H1 (cell line): ENCODE measurements at regions not wholly inside any gene's neighbourhood (a gene's known extent, or its start where the extent isn't known, plus 50 kb on each side); places are given as distances from the start of the nearest gene placed in this dataset.
"Not testable (repeated sequence)": the region's sequence is repeated elsewhere in the genome, so short reads cannot be mapped to it uniquely, and the experiment has no call there.

ENCODE experiments used
- BRCA1 ChIP-seq: IDR thresholded peaks from 2 replicates; pipeline ENCODE4 v1.6.1; 2012; ENCODE audit warnings: low read depth, low read length, improper control_type of control experiment
- POLR2A ChIP-seq, 2 experiments: IDR thresholded peaks; 1 replicate in 1 of 2; 2 replicates in 1 of 2; pipeline ENCODE4 v1.6.1; 2011; ENCODE audit warnings: low read depth in 2 of 2, low read length in 2 of 2, mild to moderate bottlenecking in 2 of 2; ENCODE audit errors: control extremely low read depth in 1 of 2
- POLR2AphosphoS5 ChIP-seq: IDR thresholded peaks from 2 replicates; pipeline ENCODE4 v1.6.1; 2011; ENCODE audit warnings: low read depth, low read length
- TEAD4 ChIP-seq: IDR thresholded peaks from 2 replicates; pipeline ENCODE4 v1.6.1; 2012; ENCODE audit warnings: low read depth, low read length, inconsistent platforms, mixed read lengths
- TF ChIP-seq, protein P1 (sequence below), 3 experiments: IDR thresholded peaks; 1 replicate in 2 of 3; 2 replicates in 1 of 3; pipeline versions ENCODE4 v1.5.1 to v1.6.1; 2011; ENCODE audit warnings: low read length in 3 of 3, mild to moderate bottlenecking in 3 of 3, inconsistent platforms in 2 of 3, low read depth in 1 of 3, moderate library complexity in 1 of 3; ENCODE audit not compliant: insufficient read depth in 1 of 3; ENCODE audit errors: control extremely low read depth in 1 of 3

DNA sequence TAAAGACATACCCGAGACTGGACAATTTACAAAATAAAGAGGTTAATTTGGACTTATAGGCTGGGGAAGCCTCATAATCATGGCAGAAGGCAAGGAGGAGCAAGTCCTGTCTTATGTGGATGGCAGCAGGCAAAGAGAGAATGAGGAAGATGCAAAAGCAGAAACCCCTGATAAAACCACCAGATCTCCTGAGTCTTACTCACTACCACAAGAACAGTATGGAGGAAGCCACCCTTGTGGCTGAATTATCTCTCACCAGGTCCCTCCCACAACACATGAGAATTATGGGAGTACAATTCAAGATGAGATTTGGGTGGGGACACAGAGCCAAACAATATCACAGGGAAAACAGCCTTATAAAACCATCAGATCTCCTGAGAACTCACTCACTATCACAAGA, 61.6 kb upstream of the DCLK2 start:
- TF ChIP-seq BRCA1; TEAD4; POLR2AphosphoS5; POLR2A (IDR thresholded peaks at IDR 0.05; ENCODE audit: control extremely low read depth in 1 of 2, low read depth in 2 of 2, low read length in 2 of 2): not testable (repeated sequence)
- TF ChIP-seq, protein P1, sequence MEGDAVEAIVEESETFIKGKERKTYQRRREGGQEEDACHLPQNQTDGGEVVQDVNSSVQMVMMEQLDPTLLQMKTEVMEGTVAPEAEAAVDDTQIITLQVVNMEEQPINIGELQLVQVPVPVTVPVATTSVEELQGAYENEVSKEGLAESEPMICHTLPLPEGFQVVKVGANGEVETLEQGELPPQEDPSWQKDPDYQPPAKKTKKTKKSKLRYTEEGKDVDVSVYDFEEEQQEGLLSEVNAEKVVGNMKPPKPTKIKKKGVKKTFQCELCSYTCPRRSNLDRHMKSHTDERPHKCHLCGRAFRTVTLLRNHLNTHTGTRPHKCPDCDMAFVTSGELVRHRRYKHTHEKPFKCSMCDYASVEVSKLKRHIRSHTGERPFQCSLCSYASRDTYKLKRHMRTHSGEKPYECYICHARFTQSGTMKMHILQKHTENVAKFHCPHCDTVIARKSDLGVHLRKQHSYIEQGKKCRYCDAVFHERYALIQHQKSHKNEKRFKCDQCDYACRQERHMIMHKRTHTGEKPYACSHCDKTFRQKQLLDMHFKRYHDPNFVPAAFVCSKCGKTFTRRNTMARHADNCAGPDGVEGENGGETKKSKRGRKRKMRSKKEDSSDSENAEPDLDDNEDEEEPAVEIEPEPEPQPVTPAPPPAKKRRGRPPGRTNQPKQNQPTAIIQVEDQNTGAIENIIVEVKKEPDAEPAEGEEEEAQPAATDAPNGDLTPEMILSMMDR (IDR thresholded peaks at IDR 0.05; ENCODE audit: control extremely low read depth in 1 of 3, insufficient read depth in 1 of 3, low read depth in 1 of 3, low read length in 3 of 3): not testable (repeated sequence)
